Smooth muscle cell of the brain vasculature (primary cell): ENCODE measurements at regions not wholly inside any gene's neighbourhood (a gene's known extent, or its start where the extent isn't known, plus 50 kb on each side); places are given as distances from the start of the nearest gene placed in this dataset.
"Not testable (repeated sequence)": the region's sequence is repeated elsewhere in the genome, so short reads cannot be mapped to it uniquely, and the experiment has no call there.

Source experiments
- DNase-seq: peaks from one replicate; pipeline ENCODE4 v3.0.0-alpha.2; 2012; ENCODE audit warnings: low read depth, low spot score

DNA sequence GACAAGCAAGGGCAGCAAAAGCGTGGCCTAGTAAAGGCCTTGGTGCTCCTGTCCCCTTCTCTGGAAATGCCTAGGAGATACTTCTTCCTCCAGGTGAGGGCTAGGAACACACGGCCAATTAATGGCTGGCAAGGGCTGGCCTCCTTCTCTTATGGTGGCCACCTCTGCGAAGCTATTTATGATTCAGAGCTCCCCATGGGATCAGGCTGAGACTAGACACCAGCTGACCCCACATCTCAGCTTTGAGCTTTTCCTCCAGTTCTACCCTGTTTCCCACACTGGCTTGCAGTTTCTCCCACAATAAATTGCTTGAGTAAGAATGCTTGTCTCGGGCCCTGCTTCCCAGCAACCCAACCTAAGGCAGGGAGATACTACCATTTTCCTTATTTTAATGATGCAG is 53.7 kb downstream of the CAMK2N1 start:
- no peak for DNase-seq

DNA sequence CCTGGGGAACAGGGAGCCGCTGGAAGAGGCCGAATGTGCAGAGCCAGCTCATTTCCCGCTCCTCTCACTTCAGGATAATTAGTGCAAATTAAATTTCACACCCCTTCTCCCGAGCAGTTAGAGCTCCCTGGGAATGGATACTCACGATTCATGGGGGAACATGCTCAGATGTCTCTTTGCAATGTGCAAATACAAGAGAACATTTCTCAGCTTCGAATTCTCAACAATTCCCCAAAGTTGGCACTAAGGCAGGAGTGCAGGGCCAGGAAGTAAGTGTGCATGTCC is 54.9 kb downstream of the CAMK2N1 start:
- no peak for DNase-seq

DNA sequence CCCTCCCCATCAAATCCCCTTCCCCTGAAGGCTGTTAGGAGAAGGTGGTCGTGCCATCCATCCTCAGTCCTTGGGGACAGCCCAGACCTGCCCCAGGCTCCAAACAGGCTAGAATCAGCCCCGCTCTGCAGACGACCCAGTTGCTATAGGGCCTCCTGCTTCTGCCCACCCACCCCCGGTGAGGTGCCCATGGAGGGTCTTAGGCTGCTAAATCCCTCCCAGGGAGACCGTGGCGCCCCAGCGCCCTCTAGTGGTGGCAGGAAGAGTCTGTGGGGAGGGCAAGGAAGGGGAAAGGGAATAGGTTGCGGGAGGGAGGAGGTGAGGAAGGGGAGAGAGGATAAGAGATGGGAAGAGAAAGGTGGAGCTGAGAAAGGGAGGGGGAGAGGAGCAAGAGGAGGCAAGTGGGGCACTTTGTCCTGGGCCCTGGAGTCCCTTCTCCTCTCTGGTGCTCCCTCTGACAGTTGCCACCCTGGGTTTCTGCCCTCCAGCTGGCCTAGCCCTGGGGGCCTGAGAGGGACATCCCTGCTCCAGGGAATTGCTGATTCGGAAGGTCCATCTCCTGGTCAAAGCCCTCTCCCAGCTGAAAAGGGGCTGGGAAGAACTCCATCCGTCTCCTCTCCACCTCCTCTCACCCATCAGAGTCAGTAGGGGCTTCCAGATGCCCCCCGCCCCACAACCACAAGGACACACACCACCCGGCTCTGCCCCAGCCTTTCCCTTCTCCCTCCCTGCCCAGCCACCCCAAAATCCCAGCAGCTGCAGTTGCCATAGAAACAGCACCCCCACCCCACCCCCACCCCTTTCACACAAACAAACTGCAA is 55.4 kb downstream of the CAMK2N1 start:
- no peak for DNase-seq

DNA sequence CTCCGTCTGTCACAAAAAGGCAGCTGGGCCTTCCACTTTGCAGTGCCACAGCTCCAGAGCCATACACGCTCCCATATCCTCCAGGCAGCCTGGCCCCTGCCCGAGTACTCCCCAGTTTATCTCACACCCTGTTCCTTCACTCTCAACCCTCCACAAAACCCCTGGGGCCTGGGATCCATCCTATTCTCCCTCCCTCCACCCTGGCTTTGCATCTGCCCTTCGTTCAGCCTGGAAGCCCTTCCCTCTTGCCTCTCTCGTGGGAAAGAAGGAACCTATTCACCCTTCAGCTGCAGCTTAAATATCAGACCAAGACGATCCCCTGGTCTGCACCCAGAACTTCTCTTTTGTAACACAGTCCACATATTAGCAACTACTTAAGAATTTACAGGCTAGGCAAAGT is 56.7 kb downstream of the CAMK2N1 start:
- DNase-seq = no peak

DNA sequence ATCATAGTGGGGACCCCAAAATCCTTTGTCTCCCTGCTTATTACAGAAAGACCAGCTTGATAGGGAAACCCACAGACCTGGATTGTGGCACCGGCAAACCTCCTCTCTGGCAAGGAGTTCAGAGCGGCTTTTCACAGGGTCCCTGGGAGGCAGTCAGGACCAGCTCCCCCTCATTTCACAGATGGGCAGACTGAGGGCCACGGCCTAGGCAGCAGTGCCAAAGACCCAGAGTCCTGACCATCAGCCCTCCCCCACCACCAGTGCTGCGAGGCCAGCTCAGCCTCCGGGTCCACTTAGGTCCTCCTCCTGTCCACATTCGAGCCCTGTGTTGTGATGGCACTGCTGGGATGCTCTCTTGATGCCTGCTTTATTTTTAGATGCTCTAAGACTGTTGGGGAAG is 57.2 kb downstream of the CAMK2N1 start:
- DNase-seq = no peak

DNA sequence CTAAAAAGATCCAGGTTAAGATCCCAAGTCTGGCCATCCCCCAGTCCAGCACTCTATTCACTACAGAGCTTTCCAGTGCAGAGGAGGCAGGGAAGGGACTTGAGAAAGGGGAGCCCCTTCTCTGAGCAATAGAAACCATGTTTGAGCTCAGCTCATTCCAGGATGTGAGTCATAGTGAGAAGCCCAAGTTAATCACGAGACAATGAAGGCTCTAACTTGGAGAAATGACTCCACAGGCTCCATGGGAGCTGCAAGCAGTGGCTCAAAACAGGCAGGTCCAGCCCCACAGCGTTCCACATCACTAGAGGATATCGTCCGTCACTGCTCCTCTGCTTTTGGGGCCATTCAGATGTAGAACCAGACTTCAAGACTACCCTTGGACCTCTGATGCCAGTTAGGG is 59.1 kb downstream of the CAMK2N1 start:
- DNase-seq = peak; percentile 40

DNA sequence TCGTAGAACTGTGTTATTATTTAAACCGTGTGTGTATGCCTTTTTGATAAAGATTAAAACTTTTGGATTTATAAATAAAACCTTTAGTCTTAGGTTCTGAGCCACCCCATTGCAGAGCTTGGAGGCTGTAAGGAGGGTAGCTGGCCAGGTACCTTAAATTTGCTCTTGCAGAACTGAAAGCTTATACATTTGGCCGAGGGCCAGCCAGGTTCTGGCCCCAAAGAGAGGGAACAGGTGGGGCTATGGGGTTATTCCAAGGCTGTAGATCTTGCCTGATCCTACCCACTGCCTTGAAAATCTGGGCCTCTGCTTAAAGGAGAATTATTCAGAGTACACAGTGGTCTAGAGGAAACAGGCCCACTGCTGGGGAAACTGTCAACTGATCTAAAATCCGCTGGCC is 59.6 kb downstream of the CAMK2N1 start:
- DNase-seq = no peak

DNA sequence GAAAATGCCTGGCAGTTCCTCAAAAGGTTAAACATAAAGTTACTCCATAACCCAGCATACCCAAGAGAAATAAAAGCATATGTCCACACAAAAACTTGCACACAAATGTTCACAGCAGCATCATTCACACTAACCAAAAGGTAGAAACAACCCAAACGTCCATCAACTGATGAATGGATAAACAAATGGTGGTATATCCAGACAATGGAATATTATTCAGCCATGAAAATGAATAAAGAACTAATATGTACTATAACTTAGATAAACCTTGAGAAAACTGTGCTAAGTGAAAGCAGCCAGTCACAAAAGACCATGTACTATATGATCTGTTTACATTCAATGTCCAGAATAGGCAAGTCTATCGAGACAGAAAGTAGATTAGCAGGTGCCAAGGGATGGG is 60.4 kb downstream of the CAMK2N1 start:
- DNase-seq = no peak

DNA sequence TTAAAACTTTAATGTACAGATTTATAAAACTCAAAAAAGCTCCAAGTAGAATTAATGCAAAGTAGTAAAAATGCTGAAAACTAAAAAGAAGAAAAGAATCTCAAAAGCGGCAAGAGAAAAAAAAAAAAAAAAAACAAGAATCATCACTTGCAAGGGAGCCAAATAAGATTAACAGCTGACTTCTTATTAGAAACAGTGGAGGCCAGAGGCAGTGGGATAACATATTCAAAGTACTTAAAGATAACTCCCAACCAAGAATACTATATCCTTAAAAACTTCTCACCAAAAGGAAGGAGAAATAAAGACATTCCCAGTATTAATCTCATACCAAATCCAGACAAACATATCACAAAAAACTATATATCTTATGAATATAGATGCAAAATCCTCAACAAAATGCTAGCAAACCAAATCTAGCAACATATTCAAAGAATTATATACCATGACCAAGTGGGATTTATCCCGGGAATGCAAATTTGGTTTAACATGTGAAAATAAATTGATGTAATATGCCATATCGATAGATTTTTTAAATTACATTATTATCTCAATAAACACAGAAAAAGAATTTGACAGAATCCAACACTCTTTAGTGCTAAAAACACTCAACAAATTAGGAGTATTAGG is 62.7 kb downstream of the CAMK2N1 start:
- DNase-seq = no peak

DNA sequence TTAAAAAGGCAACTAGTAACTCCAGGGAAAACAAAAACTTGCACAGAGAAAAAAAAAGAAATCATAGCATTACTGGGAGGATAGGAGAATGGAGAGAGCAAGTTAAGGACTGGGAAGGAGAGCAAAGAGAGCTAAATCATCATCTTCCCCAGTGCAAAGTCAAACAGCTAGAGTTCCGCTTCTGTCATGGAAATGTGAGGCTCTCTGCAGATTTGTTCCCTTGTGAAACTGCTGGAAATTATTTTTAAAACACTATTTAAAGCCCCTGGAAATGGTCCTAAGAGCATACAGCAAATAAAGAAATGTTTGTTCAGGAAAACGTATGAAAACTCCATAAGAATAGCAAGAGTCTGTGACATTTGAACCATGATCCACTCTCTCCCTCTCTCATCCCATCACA is 64.6 kb downstream of the CAMK2N1 start:
- DNase-seq = no peak

DNA sequence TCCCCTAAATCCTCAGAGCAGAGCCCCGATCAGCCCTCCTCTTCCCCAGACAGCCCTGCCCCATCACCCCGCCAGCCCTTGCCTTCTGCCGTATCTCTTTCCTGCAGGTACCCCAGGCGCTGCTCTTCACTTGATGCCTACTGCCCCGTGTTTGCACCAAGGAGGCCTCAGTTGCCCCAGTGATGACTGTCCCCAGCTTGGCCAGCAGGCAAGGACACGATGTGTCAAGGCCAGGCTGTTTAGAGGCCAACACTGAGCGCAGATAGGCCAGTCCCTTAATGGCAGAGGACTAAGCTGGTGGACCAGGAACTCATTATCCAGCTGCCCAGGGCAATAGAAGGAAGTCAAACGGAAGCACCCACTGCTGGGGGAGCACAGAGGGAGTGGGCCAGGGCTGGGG is 68.4 kb downstream of the CAMK2N1 start:
- DNase-seq = no peak

DNA sequence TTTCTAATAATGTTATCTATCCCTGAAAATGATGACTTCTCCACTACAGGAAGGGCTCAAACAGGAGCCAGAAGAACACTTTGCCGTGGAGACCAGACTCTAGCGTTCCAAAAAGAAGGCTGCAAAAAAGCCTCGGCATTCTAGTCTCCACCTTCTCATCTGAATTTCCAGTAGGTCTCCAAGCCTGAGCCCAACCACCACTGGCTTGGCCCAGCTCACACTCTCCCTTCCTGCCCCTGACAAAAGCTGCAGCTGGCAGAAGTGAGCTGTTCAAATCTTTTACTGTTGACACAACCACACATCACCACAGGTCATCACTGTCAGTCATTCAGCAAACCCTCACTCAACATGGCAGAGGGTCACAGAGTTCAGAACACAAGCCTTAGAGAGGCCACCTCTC is 69.3 kb downstream of the CAMK2N1 start:
- no peak for DNase-seq

DNA sequence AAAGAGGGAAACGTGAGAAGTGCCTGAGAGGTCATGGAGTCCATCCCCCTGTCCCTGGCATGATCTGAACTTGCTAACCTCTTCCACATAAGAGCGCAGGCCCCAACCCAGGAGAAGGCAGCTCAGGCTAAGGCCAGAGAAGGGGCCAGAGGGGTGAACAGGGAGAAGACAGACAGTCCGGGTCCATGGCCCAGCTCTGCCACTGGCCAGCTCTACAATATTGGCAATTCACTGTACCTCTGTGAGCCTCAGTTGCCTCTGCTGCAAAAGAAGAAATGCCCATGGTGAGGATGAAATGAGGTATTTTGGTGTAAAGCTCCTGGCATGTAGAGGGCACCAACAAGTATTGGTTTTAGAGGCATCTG is 72.3 kb downstream of the CAMK2N1 start:
- DNase-seq = no peak

DNA sequence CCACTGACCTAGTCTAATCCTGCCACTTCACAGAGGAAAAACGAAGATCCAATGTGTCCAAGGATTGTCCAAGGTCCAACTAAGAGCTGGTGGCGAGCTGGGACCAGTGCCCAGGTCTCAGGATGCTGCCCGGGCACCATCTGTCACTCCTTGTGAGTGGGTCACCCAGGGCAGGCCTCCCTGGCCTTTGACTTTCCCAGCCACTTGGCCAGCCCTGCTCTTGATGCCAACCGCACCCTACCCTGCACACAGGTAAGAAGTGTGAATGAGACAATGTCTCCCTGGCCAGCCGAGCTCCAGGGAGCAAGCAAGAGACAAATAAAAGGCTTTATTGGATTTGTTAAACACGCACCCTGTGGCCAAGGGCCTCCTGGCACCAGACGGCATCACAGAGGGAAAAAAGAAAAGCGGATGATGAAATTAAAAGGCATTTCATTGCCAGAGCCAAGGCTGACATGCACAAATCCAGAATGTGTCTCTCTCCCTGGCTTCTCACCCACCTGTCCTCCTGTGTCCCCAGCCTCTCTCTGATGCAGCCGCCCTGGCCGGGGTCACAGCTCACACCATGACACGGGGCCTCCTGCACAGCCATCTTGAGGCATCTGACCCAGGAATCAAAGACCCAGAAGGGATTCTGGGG is 72.8 kb downstream of the CAMK2N1 start:
- no peak for DNase-seq

DNA sequence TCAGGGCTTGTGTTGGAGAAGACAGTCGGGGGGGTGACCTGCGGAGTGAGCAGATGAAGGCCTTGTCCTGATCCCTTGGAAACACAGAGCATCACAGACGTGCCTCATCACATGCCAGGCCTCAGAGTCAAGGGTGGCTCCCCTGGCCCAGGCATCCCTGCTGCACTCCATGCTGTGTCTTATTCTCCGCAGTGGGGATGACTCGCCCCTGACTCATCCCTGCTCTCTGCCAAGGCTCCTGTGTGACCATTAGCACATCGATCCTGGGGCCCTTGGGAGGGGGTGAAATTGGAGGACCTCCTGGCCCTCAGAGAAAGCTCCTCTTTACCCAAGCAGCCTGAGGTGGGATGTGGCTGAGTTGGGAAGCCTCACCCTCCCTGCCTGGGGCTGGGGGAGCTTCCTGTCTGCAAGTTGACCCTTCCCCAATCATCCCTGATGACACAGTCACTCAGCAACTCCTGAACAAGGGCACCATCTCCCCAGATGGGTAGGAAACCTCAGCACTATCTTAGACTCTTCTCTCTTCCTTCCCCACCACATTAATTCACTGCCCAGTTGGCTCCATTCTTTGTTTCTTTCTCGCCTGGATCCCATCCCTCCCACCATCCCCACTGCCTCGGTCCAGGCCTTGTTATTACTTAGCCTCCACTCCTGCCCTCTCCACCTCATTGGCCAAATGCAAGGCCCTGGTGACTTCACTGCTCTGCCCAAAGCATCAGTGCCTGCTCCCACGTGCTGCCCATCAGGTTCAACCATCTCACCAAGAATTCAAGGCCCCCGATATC is 74.6 kb downstream of the CAMK2N1 start:
- peak; percentile 73 for DNase-seq

DNA sequence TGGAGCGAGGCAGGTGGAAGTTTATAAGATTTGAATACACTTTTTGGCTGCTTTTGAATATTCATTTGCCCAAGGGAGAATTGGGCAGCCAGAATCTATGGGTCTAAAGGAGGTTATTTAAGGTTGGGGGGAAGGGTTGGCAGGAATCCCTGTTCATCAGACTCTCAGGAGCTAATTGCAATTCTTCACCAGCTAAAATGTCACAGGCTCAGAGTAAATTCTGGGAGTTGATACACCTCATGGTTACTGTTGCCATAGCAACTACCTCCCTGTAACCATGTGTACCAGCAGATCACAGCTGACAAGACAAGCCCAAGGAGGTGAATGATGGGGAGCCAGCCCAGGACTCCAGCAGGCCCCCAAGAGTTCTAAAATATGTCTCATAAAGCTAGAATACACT is 75.5 kb downstream of the CAMK2N1 start:
- DNase-seq = no peak

DNA sequence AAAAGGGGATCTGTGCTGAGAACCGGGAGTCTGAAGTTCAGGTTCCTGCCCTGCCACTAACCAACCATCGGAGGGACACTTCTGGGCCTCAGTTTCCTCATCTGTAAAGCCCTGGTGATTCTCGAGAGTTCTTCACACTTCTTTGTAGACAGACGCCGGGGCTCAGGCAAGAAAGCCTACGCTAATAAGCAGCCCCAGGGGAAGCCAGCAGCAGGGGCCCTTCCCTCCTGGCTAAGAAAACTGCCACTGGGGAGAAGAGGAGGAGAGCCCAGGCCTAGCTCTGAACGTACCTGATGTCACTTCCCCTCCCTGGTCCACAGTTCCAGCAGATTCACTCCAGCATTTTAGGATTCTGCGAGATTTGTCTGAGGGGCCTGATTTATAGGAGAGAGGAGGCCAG is 76.0 kb downstream of the CAMK2N1 start:
- DNase-seq = no peak

DNA sequence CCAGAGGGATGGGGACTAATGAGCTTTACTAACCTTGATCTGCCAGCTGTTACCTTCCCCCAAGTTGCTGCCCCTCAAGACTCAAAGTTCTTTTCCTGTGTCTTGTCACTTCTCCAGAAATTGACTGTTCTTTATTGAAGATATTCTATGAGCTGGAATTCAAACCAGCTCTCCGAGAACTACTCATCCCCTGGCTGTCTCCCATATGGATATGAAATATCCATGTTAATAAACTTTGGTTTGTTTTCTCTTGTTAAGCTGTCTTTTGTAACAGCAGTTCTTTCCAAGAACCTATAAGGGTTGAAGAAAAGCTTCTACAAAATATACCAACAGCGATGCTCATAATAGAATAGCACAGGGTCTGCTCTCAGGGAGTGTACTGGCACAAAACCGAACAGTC is 77.0 kb downstream of the CAMK2N1 start:
- no peak for DNase-seq

DNA sequence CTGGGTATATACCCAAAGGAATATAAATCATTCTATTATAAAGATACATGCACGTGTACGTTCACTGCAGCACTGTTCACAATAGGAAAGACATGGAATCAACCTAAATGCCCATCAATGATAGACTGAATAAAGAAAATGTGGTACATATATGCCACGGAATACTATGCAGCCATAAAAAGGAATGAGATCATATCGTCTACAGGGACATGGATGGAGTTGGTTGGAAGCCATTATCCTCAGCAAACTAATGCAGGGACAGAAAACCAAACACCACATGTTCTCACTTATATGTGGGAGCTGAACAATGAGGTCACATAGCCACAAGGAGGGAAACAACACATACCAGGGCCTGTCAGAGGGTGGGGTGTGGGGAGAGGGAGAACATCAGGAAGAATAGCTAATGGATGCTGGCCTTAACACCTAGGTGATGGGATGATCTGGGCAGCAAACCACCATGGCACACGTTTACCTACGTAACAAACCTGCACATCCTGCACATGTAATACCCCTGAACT is 77.8 kb downstream of the CAMK2N1 start:
- DNase-seq = not testable (repeated sequence)

DNA sequence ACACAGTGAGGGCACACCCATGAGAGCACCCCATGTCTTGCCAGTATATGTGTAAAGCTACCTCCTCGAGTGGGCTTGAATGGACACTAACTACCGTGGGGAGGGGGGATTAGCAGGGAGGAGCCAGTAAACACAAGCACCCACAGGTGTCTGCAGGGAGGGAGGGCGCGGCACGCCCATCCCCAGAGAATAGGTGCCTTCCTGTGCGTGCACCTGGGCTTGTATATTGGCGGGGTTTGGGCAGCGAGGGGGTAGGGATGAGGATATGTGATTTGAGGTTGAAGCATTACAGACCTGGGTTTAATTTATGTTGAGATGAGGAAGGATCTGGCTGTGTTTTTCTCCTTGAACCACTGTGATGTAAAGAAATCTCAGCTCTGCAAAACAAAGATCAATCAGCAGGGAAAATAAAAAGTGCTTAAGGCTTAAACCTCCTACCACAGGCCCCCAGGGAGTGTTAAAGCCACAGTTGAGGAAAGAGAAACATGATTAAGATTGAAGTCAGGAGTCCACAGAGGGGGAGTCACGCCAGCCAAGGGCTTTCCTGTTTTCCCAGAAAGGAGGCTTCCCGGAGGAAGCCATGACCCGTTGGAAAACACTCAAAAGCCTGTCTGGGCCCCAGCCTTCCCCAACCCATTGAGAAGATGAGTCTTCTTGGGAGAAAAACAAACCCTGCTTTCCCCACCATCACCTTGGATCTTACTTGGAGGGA is 80.0 kb downstream of the CAMK2N1 start:
- DNase-seq = peak; percentile 73

DNA sequence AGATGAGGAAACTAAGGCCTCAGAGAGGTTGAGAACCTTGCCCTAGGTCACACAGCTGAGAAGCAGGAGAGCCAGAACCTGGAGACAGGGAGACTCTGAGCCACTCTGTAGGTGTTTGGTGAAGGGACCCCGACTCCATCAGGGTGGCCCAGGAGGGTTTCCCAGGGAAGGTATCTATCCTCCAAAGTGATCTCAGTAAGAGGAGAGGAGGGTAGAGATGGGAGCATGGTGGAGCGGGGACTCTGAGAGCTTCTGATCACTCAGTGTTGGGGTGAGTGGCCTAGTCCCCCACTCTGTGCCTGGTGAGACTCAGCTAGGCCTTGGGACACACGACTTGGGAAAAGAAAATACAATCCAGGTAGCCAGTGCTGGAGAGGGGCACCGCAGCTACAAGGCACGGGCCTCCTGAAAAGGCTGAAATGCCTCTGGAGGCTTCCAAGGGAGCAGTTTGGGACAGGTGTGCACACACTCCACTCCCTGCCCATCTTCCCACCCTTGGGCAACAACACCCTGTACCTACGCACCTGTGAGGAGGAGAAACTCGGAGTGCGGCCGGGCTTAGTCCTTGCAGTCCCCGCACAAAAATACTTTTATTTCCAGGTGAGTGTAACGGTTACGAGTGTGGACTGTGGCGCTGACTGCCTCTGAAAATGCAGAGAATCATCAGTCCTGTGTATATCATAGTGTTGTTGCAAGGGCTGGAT is 80.8 kb downstream of the CAMK2N1 start:
- no peak for DNase-seq
